ENCODE measurements at regions not wholly inside any gene's neighbourhood (a gene's known extent, or its start where the extent isn't known, plus 50 kb on each side); places are given as distances from the start of the nearest gene placed in this dataset.

DNA sequence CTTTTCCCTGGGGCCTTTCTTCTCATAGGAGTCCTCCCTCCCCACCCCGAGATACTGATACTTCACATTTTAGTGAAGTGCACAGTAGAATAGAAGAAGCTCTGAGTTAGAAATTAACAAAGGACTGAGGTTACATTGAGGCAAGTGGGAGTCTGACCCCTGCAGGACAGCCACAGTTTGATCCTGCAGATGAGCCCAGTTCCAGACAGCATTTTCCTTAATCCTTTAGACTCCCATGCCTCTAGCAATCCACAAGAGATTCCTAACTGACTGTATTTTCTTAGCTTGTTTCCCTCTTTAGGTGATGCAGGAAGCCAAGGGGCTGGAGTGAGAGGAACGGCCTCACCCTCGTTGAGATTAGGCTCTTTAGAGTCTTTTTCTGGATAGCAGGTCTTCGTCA, 204.0 kb downstream of the CYRIA start:
- no peak overlapping the region for H3K27ac ChIP-seq (ENCODE audit: low read depth in 1 of 2, low read length in 2 of 2)
- intact Hi-C loops (cut with DNase I, micrococcal nuclease), result no loop called here
- H3K9me3 Mint-ChIP-seq, result no peaks in the 10 kb centered on the region

DNA sequence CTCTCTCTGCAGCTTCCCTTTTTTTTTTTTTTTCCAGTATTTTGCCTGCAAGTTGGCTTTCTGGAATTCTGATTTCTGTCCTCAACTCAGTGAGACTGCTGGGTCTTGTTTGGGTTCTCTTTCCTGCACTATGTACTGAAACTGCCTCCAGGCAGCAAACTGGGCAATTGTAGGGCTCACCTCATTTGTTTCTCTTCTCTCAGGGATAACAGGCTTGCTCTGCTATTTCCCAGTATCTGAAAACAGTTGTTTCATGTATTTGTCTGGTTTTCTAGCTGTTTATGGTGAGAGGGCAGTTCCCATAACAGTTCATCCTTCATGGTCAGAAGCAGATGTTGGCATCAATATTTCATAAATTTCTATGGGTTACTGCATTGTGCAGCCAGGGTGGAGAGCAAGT, 206.0 kb downstream of the CYRIA start:
- Histone ChIP-seq H3K4me3 (ENCODE audit: low read length) (no peak overlapping the region), H3K9me3 (ENCODE audit: control insufficient read depth in 1 of 2, insufficient read depth in 1 of 2, low read length in 2 of 2) (no peaks in the 10 kb centered on the region), H3K27me3 (ENCODE audit: control insufficient read depth in 1 of 2, insufficient read depth in 2 of 2, low read length in 2 of 2) (no peaks in the 10 kb centered on the region), H3K36me3 (ENCODE audit: insufficient read depth, low read length) (no peaks in the 10 kb centered on the region), H3K4me1 (ENCODE audit: insufficient read depth, low read length) (no peaks in the 10 kb centered on the region), H3K27ac (ENCODE audit: low read depth in 1 of 2, low read length in 2 of 2) (no peak overlapping the region)
- POLR2A ChIA-PET, result no interaction called here
- TF ChIP-seq, protein P1, sequence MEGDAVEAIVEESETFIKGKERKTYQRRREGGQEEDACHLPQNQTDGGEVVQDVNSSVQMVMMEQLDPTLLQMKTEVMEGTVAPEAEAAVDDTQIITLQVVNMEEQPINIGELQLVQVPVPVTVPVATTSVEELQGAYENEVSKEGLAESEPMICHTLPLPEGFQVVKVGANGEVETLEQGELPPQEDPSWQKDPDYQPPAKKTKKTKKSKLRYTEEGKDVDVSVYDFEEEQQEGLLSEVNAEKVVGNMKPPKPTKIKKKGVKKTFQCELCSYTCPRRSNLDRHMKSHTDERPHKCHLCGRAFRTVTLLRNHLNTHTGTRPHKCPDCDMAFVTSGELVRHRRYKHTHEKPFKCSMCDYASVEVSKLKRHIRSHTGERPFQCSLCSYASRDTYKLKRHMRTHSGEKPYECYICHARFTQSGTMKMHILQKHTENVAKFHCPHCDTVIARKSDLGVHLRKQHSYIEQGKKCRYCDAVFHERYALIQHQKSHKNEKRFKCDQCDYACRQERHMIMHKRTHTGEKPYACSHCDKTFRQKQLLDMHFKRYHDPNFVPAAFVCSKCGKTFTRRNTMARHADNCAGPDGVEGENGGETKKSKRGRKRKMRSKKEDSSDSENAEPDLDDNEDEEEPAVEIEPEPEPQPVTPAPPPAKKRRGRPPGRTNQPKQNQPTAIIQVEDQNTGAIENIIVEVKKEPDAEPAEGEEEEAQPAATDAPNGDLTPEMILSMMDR (IDR thresholded peaks at IDR 0.05), result no peak
- Mint-ChIP-seq H3K4me3 (no peak overlapping the region), H3K27ac (no peak overlapping the region), H3K4me1 (ENCODE audit: low read depth) (no peaks in the 10 kb centered on the region), H3K9me3 (no peaks in the 10 kb centered on the region), H3K27me3 (no peaks in the 10 kb centered on the region), H3K36me3 (ENCODE audit: low read depth) (no peaks in the 10 kb centered on the region)
- ATAC-seq (ENCODE audit: poor library complexity) (no peak), DNase-seq (no peak)
- CTCF ChIA-PET, result no interaction called here
- intact Hi-C loops (cut with DNase I, micrococcal nuclease), result no loop called here

More for the DNA sequence above, 204.0 kb downstream of the CYRIA start:
- Mint-ChIP-seq H3K27ac (no peak overlapping the region), H3K4me1 (ENCODE audit: low read depth) (no peaks in the 10 kb centered on the region), H3K27me3 (no peaks in the 10 kb centered on the region), H3K36me3 (ENCODE audit: low read depth) (no peaks in the 10 kb centered on the region), H3K4me3 (no peak overlapping the region)
- DNase-seq, result no peak
- Histone ChIP-seq H3K9me3 (ENCODE audit: control insufficient read depth in 1 of 2, insufficient read depth in 1 of 2, low read length in 2 of 2) (no peaks in the 10 kb centered on the region), H3K4me1 (ENCODE audit: insufficient read depth, low read length) (no peaks in the 10 kb centered on the region), H3K36me3 (ENCODE audit: insufficient read depth, low read length) (no peaks in the 10 kb centered on the region), H3K27me3 (ENCODE audit: control insufficient read depth in 1 of 2, insufficient read depth in 2 of 2, low read length in 2 of 2) (no peaks in the 10 kb centered on the region), H3K4me3 (ENCODE audit: low read length) (no peak overlapping the region)
- ChIA-PET CTCF (no interaction called here), POLR2A (no interaction called here)
- TF ChIP-seq, protein P1 (IDR thresholded peaks at IDR 0.05), result no peak
- no peak for ATAC-seq (ENCODE audit: poor library complexity)

DNA sequence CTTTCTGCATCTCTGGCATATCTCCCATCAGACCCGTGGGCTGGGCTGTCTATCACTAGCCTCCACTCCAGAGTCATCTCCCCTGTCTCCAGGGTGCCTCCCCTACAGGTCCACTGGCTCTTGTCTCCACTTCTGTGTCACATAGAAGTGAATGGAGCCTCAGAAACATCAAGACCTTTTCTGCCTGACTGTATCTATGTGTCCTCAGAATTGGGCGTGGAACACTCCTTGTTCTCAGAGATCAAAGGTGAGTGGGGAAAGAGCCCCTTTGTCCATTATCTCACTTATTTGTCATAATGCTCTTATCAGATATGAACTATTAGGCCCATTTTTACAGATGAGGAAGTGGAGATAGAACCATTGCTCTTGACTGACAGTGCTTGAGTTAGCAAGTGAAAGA, 211.0 kb downstream of the CYRIA start:
- CTCF ChIA-PET, result no interaction called here
- no peak for ATAC-seq (ENCODE audit: poor library complexity)
- Mint-ChIP-seq H3K4me3 (no peak overlapping the region), H3K27ac (no peak overlapping the region), H3K27me3 (no peaks in the 10 kb centered on the region), H3K9me3 (no peaks in the 10 kb centered on the region), H3K4me1 (ENCODE audit: low read depth) (no peaks in the 10 kb centered on the region), H3K36me3 (ENCODE audit: low read depth) (no peaks in the 10 kb centered on the region)
- intact Hi-C loops (cut with DNase I, micrococcal nuclease), result no loop called here
- H3K36me3 ChIP-seq (ENCODE audit: insufficient read depth, low read length), result no peaks in the 10 kb centered on the region
- no peak overlapping the region for H3K4me3 ChIP-seq (ENCODE audit: low read length)
- no peak for DNase-seq
- no peaks in the 10 kb centered on the region for H3K27me3 ChIP-seq (ENCODE audit: control insufficient read depth in 1 of 2, insufficient read depth in 2 of 2, low read length in 2 of 2)
- POLR2A ChIA-PET, result no interaction called here
- no peaks in the 10 kb centered on the region for H3K4me1 ChIP-seq (ENCODE audit: insufficient read depth, low read length)
- no peaks in the 10 kb centered on the region for H3K9me3 ChIP-seq (ENCODE audit: control insufficient read depth in 1 of 2, insufficient read depth in 1 of 2, low read length in 2 of 2)
- H3K27ac ChIP-seq (ENCODE audit: low read depth in 1 of 2, low read length in 2 of 2), result no peak overlapping the region
- TF ChIP-seq, protein P1 (IDR thresholded peaks at IDR 0.05), result no peak
